Erythroblast (primary cell): ENCODE measurements at regions not wholly inside any gene's neighbourhood (a gene's known extent, or its start where the extent isn't known, plus 50 kb on each side); places are given as distances from the start of the nearest gene placed in this dataset.

Experiments
- GATA1 ChIP-seq: IDR thresholded peaks from 2 replicates; pipeline ENCODE4 v1.6.1; 2011; ENCODE audit warnings: low read depth, mild to moderate bottlenecking, control low read depth, low read length, moderate library complexity
- POLR2A ChIP-seq: IDR thresholded peaks from 2 replicates; pipeline ENCODE4 v1.6.1; 2011; ENCODE audit warnings: mild to moderate bottlenecking, low read length

DNA sequence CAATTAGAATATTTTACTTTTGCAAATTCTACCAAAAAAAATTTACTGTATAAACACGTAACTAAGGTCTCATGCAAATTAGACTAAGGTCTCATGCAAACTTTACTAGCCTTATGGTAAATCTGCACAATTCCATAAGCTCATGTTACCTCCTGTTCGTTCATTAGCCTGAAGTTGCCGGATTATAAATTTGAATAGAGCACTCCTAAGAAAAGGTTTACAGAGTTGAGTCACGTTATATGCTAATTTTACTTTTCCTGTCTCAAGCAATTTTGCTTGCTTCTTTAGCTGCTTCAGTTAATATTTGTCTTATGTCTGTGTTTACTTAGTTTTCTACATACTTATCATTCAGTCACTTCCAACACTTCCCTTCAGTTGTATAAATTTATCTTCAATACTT, 1434.0 kb upstream of the EYS start:
- TF ChIP-seq POLR2A = no peak
- TF ChIP-seq GATA1 = no peak
